ENCODE measurements at regions not wholly inside any gene's neighbourhood (a gene's known extent, or its start where the extent isn't known, plus 50 kb on each side); places are given as distances from the start of the nearest gene placed in this dataset.

DNA sequence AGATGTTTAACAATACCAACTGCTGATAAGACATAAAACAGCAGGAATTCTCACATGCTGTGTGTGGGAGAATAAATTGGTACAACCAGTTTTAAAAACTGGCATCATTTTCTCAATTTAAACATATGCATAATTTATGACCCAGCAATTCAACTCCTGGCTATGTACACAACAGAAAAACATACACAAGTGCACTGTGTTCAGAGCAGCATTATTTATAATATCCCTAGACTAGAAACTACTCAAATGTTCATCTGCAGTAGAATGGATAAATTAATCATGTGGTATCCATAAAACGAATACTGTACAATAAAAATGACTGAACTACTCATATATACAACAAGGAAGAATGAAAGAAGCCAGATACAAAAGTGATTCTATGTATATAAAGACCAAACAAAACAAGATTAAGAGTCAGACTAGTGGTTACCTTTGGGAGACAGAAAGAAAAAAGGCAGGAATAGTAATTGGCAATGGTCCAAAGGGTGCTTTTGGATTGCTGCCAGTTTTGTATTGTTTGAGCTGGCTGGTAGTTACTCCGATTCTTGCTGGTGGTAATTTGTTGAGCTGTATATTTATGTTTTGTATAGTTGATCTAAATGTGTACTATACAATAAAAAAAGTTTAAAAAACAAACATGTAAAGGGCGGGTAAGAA, 306.0 kb downstream of the TFEC start:
- intact Hi-C loops (cut with DNase I), result no loop called here
- H3K4me3 ChIP-seq, result no peak overlapping the region
- H3K27ac ChIP-seq, result no peak overlapping the region
- H3K4me1 ChIP-seq, result no peaks in the 10 kb centered on the region
- 59 to 63% (median 63%) methylated on average over 3 of the region's 3 CpGs for WGBS, 3 donors
- no peaks in the 10 kb centered on the region for H3K36me3 ChIP-seq (ENCODE audit: insufficient read depth in 1 of 2, low read depth in 1 of 2)
- no peaks in the 10 kb centered on the region for H3K27me3 ChIP-seq (ENCODE audit: insufficient read depth in 3 of 3, low read length in 2 of 3)
- no peaks in the 10 kb centered on the region for H3K9me3 ChIP-seq
- DNase-seq (no peak), ATAC-seq (no peak)
- TF ChIP-seq, protein P1, sequence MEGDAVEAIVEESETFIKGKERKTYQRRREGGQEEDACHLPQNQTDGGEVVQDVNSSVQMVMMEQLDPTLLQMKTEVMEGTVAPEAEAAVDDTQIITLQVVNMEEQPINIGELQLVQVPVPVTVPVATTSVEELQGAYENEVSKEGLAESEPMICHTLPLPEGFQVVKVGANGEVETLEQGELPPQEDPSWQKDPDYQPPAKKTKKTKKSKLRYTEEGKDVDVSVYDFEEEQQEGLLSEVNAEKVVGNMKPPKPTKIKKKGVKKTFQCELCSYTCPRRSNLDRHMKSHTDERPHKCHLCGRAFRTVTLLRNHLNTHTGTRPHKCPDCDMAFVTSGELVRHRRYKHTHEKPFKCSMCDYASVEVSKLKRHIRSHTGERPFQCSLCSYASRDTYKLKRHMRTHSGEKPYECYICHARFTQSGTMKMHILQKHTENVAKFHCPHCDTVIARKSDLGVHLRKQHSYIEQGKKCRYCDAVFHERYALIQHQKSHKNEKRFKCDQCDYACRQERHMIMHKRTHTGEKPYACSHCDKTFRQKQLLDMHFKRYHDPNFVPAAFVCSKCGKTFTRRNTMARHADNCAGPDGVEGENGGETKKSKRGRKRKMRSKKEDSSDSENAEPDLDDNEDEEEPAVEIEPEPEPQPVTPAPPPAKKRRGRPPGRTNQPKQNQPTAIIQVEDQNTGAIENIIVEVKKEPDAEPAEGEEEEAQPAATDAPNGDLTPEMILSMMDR (IDR thresholded peaks at IDR 0.05), result no peak

DNA sequence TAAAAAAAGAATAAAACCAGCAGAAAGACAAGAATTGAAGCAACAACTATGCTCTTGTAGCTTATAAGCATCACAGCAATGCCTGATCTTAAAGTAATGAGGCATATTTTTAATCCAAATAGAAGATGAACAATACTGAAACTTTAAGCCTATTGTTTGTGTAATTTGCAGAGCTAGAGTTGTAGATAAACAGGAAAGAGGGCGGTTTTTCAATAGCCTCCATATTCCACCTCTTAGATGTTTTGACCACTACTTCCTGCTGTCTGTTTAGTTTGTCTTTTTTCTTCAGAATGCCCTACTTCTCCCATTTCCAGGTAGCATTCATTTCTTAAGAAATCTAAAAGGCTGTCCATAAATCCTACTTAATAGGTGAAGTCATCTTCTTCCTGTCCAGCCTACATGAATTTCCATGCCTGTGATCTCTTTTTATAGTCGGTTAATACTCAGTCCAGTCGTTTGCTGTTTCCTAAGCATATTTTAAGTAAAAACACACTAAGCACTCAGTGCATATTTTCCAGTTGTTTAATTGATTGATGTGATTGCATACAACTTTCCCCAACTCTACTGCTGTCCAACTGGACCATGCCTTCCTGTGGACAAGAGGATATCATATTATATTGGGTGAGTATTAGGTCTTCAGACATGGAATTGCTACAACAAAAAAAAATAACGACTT, 308.1 kb downstream of the TFEC start:
- ATAC-seq, result no peak
- no peak for DNase-seq
- Histone ChIP-seq H3K27me3 (ENCODE audit: insufficient read depth in 3 of 3, low read length in 2 of 3) (no peaks in the 10 kb centered on the region), H3K9me3 (no peaks in the 10 kb centered on the region), H3K27ac (no peak overlapping the region), H3K4me1 (no peaks in the 10 kb centered on the region), H3K36me3 (ENCODE audit: insufficient read depth in 1 of 2, low read depth in 1 of 2) (no peaks in the 10 kb centered on the region), H3K4me3 (no peak overlapping the region)
- WGBS, 3 donors, result 41 to 48% (median 44%) methylated on average over 4 of the region's 4 CpGs
- TF ChIP-seq, protein P1 (IDR thresholded peaks at IDR 0.05), result no peak
- intact Hi-C loops (cut with DNase I), result no loop called here

DNA sequence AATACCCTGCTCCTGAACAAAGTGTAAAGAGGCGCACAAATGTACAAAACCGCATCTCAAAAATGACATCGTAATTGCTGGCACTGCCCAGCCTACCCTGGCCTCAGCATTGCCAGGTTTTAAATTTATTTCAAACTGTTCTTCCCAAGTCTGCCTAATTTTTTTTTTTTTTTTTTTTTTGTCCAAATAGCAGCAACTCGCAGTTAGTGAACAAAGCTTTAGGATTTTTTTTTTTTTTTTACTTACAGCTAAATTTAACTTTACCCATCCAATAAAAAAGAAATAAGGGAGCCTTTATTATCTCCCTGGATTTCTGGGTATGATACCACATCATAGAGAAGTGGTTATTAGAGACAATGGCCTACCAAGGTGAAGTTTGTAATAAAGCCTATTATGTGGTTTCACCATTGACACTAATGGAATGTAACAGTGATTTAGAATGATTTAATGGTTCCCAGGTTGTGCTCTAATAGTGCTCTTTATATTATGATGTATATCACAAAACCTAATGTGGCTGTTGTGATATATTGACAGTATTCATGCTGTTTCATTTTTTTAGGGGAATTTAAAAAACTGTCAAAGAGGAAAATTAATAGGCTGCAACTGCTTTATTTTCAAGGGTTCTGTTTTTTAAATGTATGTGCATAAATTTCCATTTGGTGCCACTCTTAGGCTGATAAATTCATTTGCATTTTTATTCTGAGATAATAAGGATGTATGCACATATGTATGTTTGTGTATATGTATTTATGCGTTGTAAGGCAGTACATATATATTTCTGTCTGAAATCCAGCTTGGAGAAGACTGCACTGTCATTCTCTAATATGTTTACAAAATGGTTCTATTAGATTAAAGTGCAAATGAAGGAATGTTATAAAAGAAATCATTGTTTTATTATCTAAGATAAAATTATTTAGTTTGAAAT, 309.0 kb downstream of the TFEC start:
- no peak for DNase-seq
- Histone ChIP-seq H3K36me3 (ENCODE audit: insufficient read depth in 1 of 2, low read depth in 1 of 2) (no peaks in the 10 kb centered on the region), H3K27ac (no peak overlapping the region), H3K4me3 (no peak overlapping the region), H3K9me3 (no peaks in the 10 kb centered on the region), H3K4me1 (no peaks in the 10 kb centered on the region), H3K27me3 (ENCODE audit: insufficient read depth in 3 of 3, low read length in 2 of 3) (no peaks in the 10 kb centered on the region)
- intact Hi-C loops (cut with DNase I), result no loop called here
- TF ChIP-seq, protein P1 (IDR thresholded peaks at IDR 0.05), result no peak
- no peak for ATAC-seq
- WGBS, 3 donors, result 61 to 75% (median 75%) methylated on average over 5 of the region's 5 CpGs

DNA sequence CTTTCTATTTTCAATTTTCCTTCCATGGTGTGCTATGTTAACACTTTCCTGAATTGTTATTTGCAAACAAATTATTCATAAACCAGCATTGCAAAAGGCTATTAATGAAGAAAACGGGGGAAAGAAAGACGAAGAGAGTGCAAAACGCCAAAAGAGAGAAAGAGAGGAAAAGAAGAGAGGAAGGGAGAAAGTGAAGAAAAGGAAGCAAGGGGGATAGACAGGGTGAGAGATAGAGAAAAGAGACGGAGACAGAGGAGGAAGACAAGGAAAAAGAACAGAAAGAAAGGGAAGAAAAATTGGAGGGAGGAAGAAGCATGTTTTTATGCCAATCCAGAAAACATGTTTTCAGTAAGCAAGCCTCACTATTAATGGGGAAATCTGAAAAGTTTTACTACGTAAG, 310.6 kb downstream of the TFEC start:
- Histone ChIP-seq H3K36me3 (ENCODE audit: insufficient read depth in 1 of 2, low read depth in 1 of 2) (no peaks in the 10 kb centered on the region), H3K27ac (no peak overlapping the region), H3K4me1 (no peaks in the 10 kb centered on the region), H3K27me3 (ENCODE audit: insufficient read depth in 3 of 3, low read length in 2 of 3) (no peaks in the 10 kb centered on the region), H3K4me3 (no peak overlapping the region), H3K9me3 (no peaks in the 10 kb centered on the region)
- TF ChIP-seq, protein P1 (IDR thresholded peaks at IDR 0.05), result no peak
- WGBS, 3 donors, result 58 to 63% (median 60%) methylated on average over 5 of the region's 5 CpGs
- DNase-seq (no peak), ATAC-seq (no peak)
- intact Hi-C loops (cut with DNase I), result no loop called here
